Body of pancreas (tissue), 4 donors: ENCODE measurements at regions not wholly inside any gene's neighbourhood (a gene's known extent, or its start where the extent isn't known, plus 50 kb on each side); places are given as distances from the start of the nearest gene placed in this dataset.

Source experiments
- POLR2A ChIP-seq, 3 donors: fragments of 450-650 bp; IDR thresholded peaks; one replicate each; pipeline ENCODE4 v1.6.1; 2016; ENCODE audit warnings: antibody characterized with exemption in 3 of 3, mild to moderate bottlenecking in 2 of 3
- TF ChIP-seq, protein P1 (sequence below), 7 experiments: fragments of 450-650 bp in 4 of 7; fragments of 200-600 bp in 3 of 7; sonication (generic) in 3 of 7; IDR thresholded peaks; one replicate each; pipeline ENCODE4 v1.5.1; 2016 to 2019; ENCODE audit warnings: antibody characterized with exemption in 7 of 7

DNA sequence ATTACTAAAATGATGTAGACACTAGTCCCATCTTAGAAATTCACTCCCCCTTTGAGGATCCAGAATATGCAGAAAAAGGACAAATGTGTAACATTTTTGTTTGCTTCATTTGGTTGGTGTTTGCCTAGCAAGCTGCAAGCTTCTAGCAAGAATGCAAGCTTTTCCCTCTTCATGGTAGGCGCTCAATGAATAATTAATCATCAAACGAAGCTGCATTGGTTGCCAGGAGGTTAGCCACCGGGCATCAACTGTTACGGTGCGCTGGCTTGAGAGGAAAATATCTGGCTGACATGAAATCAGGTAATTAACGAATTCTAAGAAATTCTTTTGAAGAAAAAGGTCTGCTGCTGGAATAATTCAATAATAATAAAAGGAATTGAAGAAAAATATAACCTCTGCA lies 341.0 kb upstream of the KYNU start:
- TF ChIP-seq POLR2A (IDR thresholded peaks at IDR 0.05): no peak
- TF ChIP-seq, protein P1, sequence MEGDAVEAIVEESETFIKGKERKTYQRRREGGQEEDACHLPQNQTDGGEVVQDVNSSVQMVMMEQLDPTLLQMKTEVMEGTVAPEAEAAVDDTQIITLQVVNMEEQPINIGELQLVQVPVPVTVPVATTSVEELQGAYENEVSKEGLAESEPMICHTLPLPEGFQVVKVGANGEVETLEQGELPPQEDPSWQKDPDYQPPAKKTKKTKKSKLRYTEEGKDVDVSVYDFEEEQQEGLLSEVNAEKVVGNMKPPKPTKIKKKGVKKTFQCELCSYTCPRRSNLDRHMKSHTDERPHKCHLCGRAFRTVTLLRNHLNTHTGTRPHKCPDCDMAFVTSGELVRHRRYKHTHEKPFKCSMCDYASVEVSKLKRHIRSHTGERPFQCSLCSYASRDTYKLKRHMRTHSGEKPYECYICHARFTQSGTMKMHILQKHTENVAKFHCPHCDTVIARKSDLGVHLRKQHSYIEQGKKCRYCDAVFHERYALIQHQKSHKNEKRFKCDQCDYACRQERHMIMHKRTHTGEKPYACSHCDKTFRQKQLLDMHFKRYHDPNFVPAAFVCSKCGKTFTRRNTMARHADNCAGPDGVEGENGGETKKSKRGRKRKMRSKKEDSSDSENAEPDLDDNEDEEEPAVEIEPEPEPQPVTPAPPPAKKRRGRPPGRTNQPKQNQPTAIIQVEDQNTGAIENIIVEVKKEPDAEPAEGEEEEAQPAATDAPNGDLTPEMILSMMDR (IDR thresholded peaks at IDR 0.05): no peak
